ENCODE measurements at regions not wholly inside any gene's neighbourhood (a gene's known extent, or its start where the extent isn't known, plus 50 kb on each side); places are given as distances from the start of the nearest gene placed in this dataset.

- H3K4me3 ChIP-seq (ENCODE audit: low read length) = no peak overlapping the region
- DNase-seq (ENCODE audit: low read depth) = no peak
- no peak for TF ChIP-seq CTCF (conservative IDR thresholded peaks at IDR 0.05; ENCODE audit: low read length)
Measured at GRCh38 chr16:76771216-76771615, 419.8 kb upstream of the MON1B start.

- H3K4me3 ChIP-seq (ENCODE audit: low read length) = no peak overlapping the region
- no peak for TF ChIP-seq CTCF (conservative IDR thresholded peaks at IDR 0.05; ENCODE audit: low read length)
- DNase-seq (ENCODE audit: low read depth) = no peak
Measured at GRCh38 chr16:76777721-76778465, 413.1 kb upstream of the MON1B start.

DNA sequence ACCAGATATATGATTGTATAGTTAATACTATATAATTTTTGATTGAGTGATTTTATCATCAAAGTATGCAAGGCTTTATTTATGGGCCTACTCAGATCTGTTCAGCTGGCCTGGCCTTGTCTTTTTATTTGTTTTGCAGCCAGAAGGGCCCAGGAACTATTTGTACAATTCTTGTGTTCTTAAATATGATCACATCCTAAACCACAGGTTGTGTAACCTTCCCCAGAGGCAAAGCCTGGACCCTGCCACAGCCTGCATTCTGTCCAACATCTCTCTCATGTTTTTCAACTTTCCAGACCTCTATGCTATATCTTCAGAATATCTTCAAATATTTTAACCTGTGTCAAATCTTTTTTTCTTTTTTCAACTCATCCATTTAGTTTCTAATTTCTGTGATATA lies 410.4 kb upstream of the MON1B start:
- no peak for TF ChIP-seq CTCF (conservative IDR thresholded peaks at IDR 0.05; ENCODE audit: low read length)
- H3K4me3 ChIP-seq (ENCODE audit: low read length) = no peak overlapping the region
- DNase-seq (ENCODE audit: low read depth) = no peak

- TF ChIP-seq CTCF (conservative IDR thresholded peaks at IDR 0.05; ENCODE audit: low read length) = no peak
- H3K4me3 ChIP-seq (ENCODE audit: low read length) = no peak overlapping the region
- DNase-seq (ENCODE audit: low read depth) = no peak
Measured at GRCh38 chr16:76784530-76784929, 406.5 kb upstream of the MON1B start.

GRCh38 chr16:76787394-76787793 lies 403.6 kb upstream of the MON1B start:
- no peak for TF ChIP-seq CTCF (conservative IDR thresholded peaks at IDR 0.05; ENCODE audit: low read length)
- H3K4me3 ChIP-seq (ENCODE audit: low read length) = no peak overlapping the region
- DNase-seq (ENCODE audit: low read depth) = no peak

DNA sequence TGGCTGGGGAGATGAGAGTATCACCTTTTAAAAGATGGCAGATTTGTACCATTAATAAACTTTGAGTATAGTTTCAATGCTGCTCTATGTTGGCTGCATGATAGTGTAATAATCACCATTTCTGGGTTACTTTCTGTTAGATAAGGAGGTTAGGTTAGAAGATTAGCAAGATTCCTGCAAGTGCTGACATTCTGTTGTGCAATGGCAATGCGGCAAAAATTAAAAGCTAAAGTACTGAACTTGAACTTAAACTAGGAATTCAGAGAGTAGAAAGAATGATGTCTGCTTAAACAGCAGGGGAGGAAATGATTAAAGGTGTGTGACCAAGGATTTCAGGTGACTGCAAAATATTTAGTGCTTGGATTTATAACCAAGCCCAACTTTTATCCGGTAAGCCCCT lies 399.8 kb upstream of the MON1B start:
- no peak overlapping the region for H3K4me3 ChIP-seq (ENCODE audit: low read length)
- TF ChIP-seq CTCF (conservative IDR thresholded peaks at IDR 0.05; ENCODE audit: low read length) = no peak
- DNase-seq (ENCODE audit: low read depth) = no peak

DNA sequence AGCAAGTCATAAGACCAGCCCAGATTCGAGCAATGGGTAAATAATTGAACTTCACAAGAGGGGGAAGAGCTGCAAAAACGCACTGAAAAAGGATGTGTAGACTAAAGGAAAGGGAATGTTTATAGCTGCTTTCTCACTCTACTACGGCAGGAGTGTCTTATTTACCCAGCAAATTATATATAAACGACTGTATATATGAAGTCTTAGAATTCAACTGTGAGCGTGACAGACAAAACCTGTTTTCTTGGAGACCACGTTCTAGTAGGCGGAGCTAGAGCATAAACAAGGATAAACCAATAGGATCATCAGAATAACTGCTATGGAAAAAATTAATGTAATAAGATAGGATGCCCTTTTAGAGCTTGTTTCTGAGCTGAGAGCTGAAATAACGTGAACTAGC lies 394.6 kb upstream of the MON1B start:
- no peak for TF ChIP-seq CTCF (conservative IDR thresholded peaks at IDR 0.05; ENCODE audit: low read length)
- no peak overlapping the region for H3K4me3 ChIP-seq (ENCODE audit: low read length)
- no peak for DNase-seq (ENCODE audit: low read depth)
